GM12865 (cell line): ENCODE measurements at regions not wholly inside any gene's neighbourhood (a gene's known extent, or its start where the extent isn't known, plus 50 kb on each side); places are given as distances from the start of the nearest gene placed in this dataset.
"Not testable (repeated sequence)": the region's sequence is repeated elsewhere in the genome, so short reads cannot be mapped to it uniquely, and the experiment has no call there.

Source experiments
- DNase-seq: peaks from one replicate; pipeline ENCODE4 v3.0.0; 2010; ENCODE audit warnings: low read depth
- H3K4me3 ChIP-seq: 2 replicates; pipeline ENCODE4 v1.5.1; 2011; ENCODE audit warnings: mild to moderate bottlenecking, low read depth, low read length, control low read depth
- CTCF ChIP-seq: IDR thresholded peaks from 2 replicates; pipeline ENCODE4 v1.5.1; 2011; ENCODE audit warnings: low read length, control low read depth, low read depth, inconsistent platforms; ENCODE audit not compliant: insufficient read depth; ENCODE audit errors: missing control alignments

- no peak for DNase-seq
- TF ChIP-seq CTCF = no peak
- H3K4me3 ChIP-seq = no peak overlapping the region
Measured at GRCh38 chr6:15166121-15166520, 79.7 kb upstream of the JARID2 start.

- no peak for TF ChIP-seq CTCF
- H3K4me3 ChIP-seq = no peak overlapping the region
- no peak for DNase-seq
Measured at GRCh38 chr6:15170126-15170525, 75.7 kb upstream of the JARID2 start.

- no peak overlapping the region for H3K4me3 ChIP-seq
- DNase-seq = peak; percentile 80
- no peak for TF ChIP-seq CTCF
Measured at GRCh38 chr6:15171026-15171425, 74.8 kb upstream of the JARID2 start.

- DNase-seq = no peak
- TF ChIP-seq CTCF = no peak
- H3K4me3 ChIP-seq = no peak overlapping the region
Measured at GRCh38 chr6:15176816-15177370, 69.0 kb upstream of the JARID2 start.

- no peak for TF ChIP-seq CTCF
- no peak for DNase-seq
- H3K4me3 ChIP-seq = no peak overlapping the region
Measured at GRCh38 chr6:15183979-15184378, 61.9 kb upstream of the JARID2 start.

GRCh38 chr6:15184441-15184861 is 61.4 kb upstream of the JARID2 start:
- H3K4me3 ChIP-seq = no peak overlapping the region
- peak; percentile 59 for DNase-seq
- no peak for TF ChIP-seq CTCF

GRCh38 chr6:15185111-15185510 is 60.8 kb upstream of the JARID2 start:
- DNase-seq, H3K4me3 ChIP-seq: not testable (repeated sequence)

GRCh38 chr6:15193451-15193850 is 52.4 kb upstream of the JARID2 start:
- not testable (repeated sequence) for DNase-seq, H3K4me3 ChIP-seq
